HepG2 (cell line): ENCODE measurements at regions not wholly inside any gene's neighbourhood (a gene's known extent, or its start where the extent isn't known, plus 50 kb on each side); places are given as distances from the start of the nearest gene placed in this dataset.

Experiments used
- ARNTL ChIP-seq: sonication (generic); formaldehyde crosslinking; IDR thresholded peaks from 2 replicates; pipeline ENCODE4 v1.4.0; 2020; ENCODE audit warnings: mild to moderate bottlenecking, missing genetic modification reagents
- ATF6 ChIP-seq: sonication (generic); formaldehyde crosslinking; conservative IDR thresholded peaks from 2 replicates; pipeline ENCODE4 v1.4.0; 2020; ENCODE audit warnings: missing genetic modification reagents
- ESRRA ChIP-seq: sonication (generic); formaldehyde crosslinking; IDR thresholded peaks from 2 replicates; pipeline ENCODE4 v1.5.1; 2020; ENCODE audit warnings: mild to moderate bottlenecking, low read depth, missing genetic modification reagents
- ISL2 ChIP-seq: sonication (generic); formaldehyde crosslinking; IDR thresholded peaks from 2 replicates; pipeline ENCODE4 v1.5.0; 2020; ENCODE audit warnings: missing genetic modification reagents
- NR1H2 ChIP-seq: sonication (generic); formaldehyde crosslinking; IDR thresholded peaks from 2 replicates; pipeline ENCODE4 v1.8.1; 2022; ENCODE audit warnings: low read depth, missing genetic modification reagents, borderline replicate concordance
- ZIK1 ChIP-seq: sonication (generic); formaldehyde crosslinking; IDR thresholded peaks from 2 replicates; pipeline ENCODE4 v1.5.0; 2020; ENCODE audit warnings: mild to moderate bottlenecking, low read depth, missing genetic modification reagents, borderline replicate concordance

GRCh38 chr3:104396974-104397669, 969.6 kb upstream of the ALCAM start:
- TF ChIP-seq NR1H2 (CRISPR knock-in tag) (no peak), ZIK1 (CRISPR knock-in tag) (no peak), ATF6 (CRISPR knock-in tag) (no peak), ARNTL (CRISPR knock-in tag) (no peak), ISL2 (CRISPR knock-in tag) (no peak), ESRRA (CRISPR knock-in tag) (no peak)
